ENCODE measurements at regions not wholly inside any gene's neighbourhood (a gene's known extent, or its start where the extent isn't known, plus 50 kb on each side); places are given as distances from the start of the nearest gene placed in this dataset.

DNA sequence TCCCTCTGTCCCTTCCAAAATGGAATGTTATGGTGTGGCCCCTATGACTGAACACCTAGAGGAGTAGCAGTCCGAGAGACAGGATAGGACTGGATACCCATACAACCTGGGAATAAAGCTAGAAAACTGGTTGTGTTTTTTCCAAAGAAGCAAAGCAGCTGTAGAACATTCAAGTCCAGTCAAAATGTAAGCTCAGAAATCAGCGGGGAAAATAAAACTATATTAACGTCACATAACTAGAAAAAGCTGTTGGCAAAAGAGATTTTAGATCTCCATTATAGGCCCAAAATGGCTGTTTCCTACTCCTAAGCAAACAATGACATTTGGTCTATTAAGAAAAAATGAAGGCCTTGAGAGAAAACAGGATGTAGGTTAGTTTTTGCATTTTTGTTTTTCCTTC lies 177.7 kb downstream of the PTN start:
- no peaks in the 10 kb centered on the region for H3K79me2 ChIP-seq (replicated peaks; ENCODE audit: insufficient read depth, low read length)
- no peak overlapping the region for H2AFZ ChIP-seq (ENCODE audit: low read depth, low read length)
- TF ChIP-seq, protein P1, sequence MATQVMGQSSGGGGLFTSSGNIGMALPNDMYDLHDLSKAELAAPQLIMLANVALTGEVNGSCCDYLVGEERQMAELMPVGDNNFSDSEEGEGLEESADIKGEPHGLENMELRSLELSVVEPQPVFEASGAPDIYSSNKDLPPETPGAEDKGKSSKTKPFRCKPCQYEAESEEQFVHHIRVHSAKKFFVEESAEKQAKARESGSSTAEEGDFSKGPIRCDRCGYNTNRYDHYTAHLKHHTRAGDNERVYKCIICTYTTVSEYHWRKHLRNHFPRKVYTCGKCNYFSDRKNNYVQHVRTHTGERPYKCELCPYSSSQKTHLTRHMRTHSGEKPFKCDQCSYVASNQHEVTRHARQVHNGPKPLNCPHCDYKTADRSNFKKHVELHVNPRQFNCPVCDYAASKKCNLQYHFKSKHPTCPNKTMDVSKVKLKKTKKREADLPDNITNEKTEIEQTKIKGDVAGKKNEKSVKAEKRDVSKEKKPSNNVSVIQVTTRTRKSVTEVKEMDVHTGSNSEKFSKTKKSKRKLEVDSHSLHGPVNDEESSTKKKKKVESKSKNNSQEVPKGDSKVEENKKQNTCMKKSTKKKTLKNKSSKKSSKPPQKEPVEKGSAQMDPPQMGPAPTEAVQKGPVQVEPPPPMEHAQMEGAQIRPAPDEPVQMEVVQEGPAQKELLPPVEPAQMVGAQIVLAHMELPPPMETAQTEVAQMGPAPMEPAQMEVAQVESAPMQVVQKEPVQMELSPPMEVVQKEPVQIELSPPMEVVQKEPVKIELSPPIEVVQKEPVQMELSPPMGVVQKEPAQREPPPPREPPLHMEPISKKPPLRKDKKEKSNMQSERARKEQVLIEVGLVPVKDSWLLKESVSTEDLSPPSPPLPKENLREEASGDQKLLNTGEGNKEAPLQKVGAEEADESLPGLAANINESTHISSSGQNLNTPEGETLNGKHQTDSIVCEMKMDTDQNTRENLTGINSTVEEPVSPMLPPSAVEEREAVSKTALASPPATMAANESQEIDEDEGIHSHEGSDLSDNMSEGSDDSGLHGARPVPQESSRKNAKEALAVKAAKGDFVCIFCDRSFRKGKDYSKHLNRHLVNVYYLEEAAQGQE (IDR thresholded peaks at IDR 0.05; ENCODE audit: borderline replicate concordance) = no peak
- TF ChIP-seq, protein P2, sequence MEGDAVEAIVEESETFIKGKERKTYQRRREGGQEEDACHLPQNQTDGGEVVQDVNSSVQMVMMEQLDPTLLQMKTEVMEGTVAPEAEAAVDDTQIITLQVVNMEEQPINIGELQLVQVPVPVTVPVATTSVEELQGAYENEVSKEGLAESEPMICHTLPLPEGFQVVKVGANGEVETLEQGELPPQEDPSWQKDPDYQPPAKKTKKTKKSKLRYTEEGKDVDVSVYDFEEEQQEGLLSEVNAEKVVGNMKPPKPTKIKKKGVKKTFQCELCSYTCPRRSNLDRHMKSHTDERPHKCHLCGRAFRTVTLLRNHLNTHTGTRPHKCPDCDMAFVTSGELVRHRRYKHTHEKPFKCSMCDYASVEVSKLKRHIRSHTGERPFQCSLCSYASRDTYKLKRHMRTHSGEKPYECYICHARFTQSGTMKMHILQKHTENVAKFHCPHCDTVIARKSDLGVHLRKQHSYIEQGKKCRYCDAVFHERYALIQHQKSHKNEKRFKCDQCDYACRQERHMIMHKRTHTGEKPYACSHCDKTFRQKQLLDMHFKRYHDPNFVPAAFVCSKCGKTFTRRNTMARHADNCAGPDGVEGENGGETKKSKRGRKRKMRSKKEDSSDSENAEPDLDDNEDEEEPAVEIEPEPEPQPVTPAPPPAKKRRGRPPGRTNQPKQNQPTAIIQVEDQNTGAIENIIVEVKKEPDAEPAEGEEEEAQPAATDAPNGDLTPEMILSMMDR (IDR thresholded peaks at IDR 0.05; ENCODE audit: poor library complexity, severe bottlenecking) = no peak
- TF ChIP-seq EZH2 (IDR thresholded peaks at IDR 0.05; ENCODE audit: borderline replicate concordance, insufficient read depth, low read length, poor library complexity, severe bottlenecking) (no peak), RAD21 (conservative IDR thresholded peaks at IDR 0.05) (no peak), EP300 (conservative IDR thresholded peaks at IDR 0.05; ENCODE audit: poor library complexity, severe bottlenecking) (no peak), SMC3 (conservative IDR thresholded peaks at IDR 0.05; ENCODE audit: poor library complexity) (no peak)
- no peak overlapping the region for H3K4me2 ChIP-seq (ENCODE audit: low read length)
- H3K9me2 ChIP-seq (ENCODE audit: insufficient read depth, low read length) = no peaks in the 10 kb centered on the region
- H3K27me3 ChIP-seq (ENCODE audit: insufficient read depth, low read depth, low read length) = no peaks in the 10 kb centered on the region
- H3K4me3 ChIP-seq (ENCODE audit: low read length) = no peak overlapping the region
- no peaks in the 10 kb centered on the region for H3K36me3 ChIP-seq (ENCODE audit: insufficient read depth, low read length)
- H3K9ac ChIP-seq (ENCODE audit: low read length) = no peak overlapping the region
- H3K27ac ChIP-seq (ENCODE audit: low read length) = no peak overlapping the region
- no peaks in the 10 kb centered on the region for H3F3A ChIP-seq (ENCODE audit: insufficient read depth, low read length, poor library complexity, severe bottlenecking)
- no peaks in the 10 kb centered on the region for H3K9me3 ChIP-seq (ENCODE audit: low read length)
- H4K20me1 ChIP-seq (ENCODE audit: insufficient read depth) = no peaks in the 10 kb centered on the region

DNA sequence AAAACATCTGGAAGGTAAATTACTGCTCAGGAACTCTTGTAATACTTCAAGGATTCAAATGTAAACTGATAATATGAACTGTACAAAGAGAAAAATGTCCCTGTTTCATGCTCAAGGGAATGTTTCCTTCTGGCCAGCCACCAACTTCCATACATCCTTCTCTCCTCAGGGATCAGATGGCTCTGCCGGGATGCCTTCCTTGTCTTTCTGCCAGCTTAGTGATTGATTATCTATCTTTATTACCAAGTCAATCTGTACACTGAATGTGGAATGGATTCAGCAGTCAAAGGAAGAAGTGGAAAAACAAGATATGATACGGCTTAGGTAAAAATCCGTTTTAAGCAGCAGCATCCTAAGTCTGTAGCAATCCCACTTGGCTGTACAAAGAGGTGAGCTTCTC lies 178.3 kb downstream of the PTN start:
- TF ChIP-seq EP300 (conservative IDR thresholded peaks at IDR 0.05; ENCODE audit: poor library complexity, severe bottlenecking) = no peak
- TF ChIP-seq MXI1 (conservative IDR thresholded peaks at IDR 0.05; ENCODE audit: poor library complexity, severe bottlenecking) = no peak
- TF ChIP-seq TAF1 (IDR thresholded peaks at IDR 0.05; ENCODE audit: low read depth) = no peak
- TF ChIP-seq EZH2 (IDR thresholded peaks at IDR 0.05; ENCODE audit: borderline replicate concordance, insufficient read depth, low read length, poor library complexity, severe bottlenecking) = no peak
- H4K20me1 ChIP-seq (ENCODE audit: insufficient read depth) = no peaks in the 10 kb centered on the region
- no peaks in the 10 kb centered on the region for H3K36me3 ChIP-seq (ENCODE audit: insufficient read depth, low read length)
- H3K9ac ChIP-seq (ENCODE audit: low read length) = no peak overlapping the region
- no peak overlapping the region for H3K27ac ChIP-seq (ENCODE audit: low read length)
- H2AFZ ChIP-seq (ENCODE audit: low read depth, low read length) = no peak overlapping the region
- no peak overlapping the region for H3K4me2 ChIP-seq (ENCODE audit: low read length)
- H3K9me2 ChIP-seq (ENCODE audit: insufficient read depth, low read length) = no peaks in the 10 kb centered on the region
- H3K27me3 ChIP-seq (ENCODE audit: insufficient read depth, low read depth, low read length) = no peaks in the 10 kb centered on the region
- no peak overlapping the region for H3K4me3 ChIP-seq (ENCODE audit: low read length)
- no peaks in the 10 kb centered on the region for H3K79me2 ChIP-seq (replicated peaks; ENCODE audit: insufficient read depth, low read length)
- H3K9me3 ChIP-seq (ENCODE audit: low read length) = no peaks in the 10 kb centered on the region
- no peaks in the 10 kb centered on the region for H3F3A ChIP-seq (ENCODE audit: insufficient read depth, low read length, poor library complexity, severe bottlenecking)

DNA sequence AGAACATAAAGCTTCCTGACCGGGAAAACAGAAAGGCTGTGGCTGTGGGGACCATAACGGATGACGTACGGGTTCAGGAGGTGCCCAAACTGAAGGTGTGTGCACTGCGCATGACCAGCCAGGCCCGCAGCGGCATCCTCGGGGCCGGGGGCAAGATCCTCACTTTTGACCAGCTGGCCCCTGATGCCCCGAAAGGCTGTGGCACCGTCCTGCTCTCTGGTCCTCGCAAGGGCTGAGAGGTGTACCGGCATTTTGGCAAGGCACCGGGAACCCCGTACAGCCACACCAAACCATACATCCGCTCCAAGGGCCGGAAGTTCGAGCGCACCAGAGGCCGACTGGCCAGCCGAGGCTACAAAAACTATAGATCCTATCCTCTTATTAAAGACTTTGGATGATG lies 179.3 kb downstream of the PTN start:
- Histone ChIP-seq H2AFZ (ENCODE audit: low read depth, low read length) (no peak overlapping the region), H3K9me2 (ENCODE audit: insufficient read depth, low read length) (no peaks in the 10 kb centered on the region), H3F3A (ENCODE audit: insufficient read depth, low read length, poor library complexity, severe bottlenecking) (no peaks in the 10 kb centered on the region), H3K9ac (ENCODE audit: low read length) (no peak overlapping the region), H3K27ac (ENCODE audit: low read length) (no peak overlapping the region), H3K36me3 (ENCODE audit: insufficient read depth, low read length) (no peaks in the 10 kb centered on the region), H3K4me3 (ENCODE audit: low read length) (no peak overlapping the region), H3K27me3 (ENCODE audit: insufficient read depth, low read depth, low read length) (no peaks in the 10 kb centered on the region), H3K4me2 (ENCODE audit: low read length) (no peak overlapping the region), H4K20me1 (ENCODE audit: insufficient read depth) (no peaks in the 10 kb centered on the region), H3K9me3 (ENCODE audit: low read length) (no peaks in the 10 kb centered on the region), H3K79me2 (replicated peaks; ENCODE audit: insufficient read depth, low read length) (no peaks in the 10 kb centered on the region)
- TF ChIP-seq POLR2AphosphoS5 (IDR thresholded peaks at IDR 0.05) = no peak
- no peak for TF ChIP-seq EZH2 (IDR thresholded peaks at IDR 0.05; ENCODE audit: borderline replicate concordance, insufficient read depth, low read length, poor library complexity, severe bottlenecking)
- TF ChIP-seq RAD21 (conservative IDR thresholded peaks at IDR 0.05) = no peak
- TF ChIP-seq TAF1 (IDR thresholded peaks at IDR 0.05; ENCODE audit: low read depth) = no peak
- TF ChIP-seq, protein P2 (IDR thresholded peaks at IDR 0.05; ENCODE audit: poor library complexity, severe bottlenecking) = no peak
- TF ChIP-seq, protein P1 (IDR thresholded peaks at IDR 0.05; ENCODE audit: borderline replicate concordance) = no peak
- TF ChIP-seq SMC3 (conservative IDR thresholded peaks at IDR 0.05; ENCODE audit: poor library complexity) = no peak
- no peak for TF ChIP-seq MXI1 (conservative IDR thresholded peaks at IDR 0.05; ENCODE audit: poor library complexity, severe bottlenecking)
- TF ChIP-seq EP300 (conservative IDR thresholded peaks at IDR 0.05; ENCODE audit: poor library complexity, severe bottlenecking) = no peak
